Small intestine (tissue), 7 donors: ENCODE measurements at regions not wholly inside any gene's neighbourhood (a gene's known extent, or its start where the extent isn't known, plus 50 kb on each side); places are given as distances from the start of the nearest gene placed in this dataset.

Experiments used
- DNase-seq, 2 donors: peaks; one replicate each; pipeline versions ENCODE4 v3.0.0 to v3.0.0-alpha.2; 2013
- FAIRE-seq: peaks from 2 replicates; lab custom pipeline; 2012; peaks lifted over from hg19 to GRCh38; lab: Jason Lieb, UNC
- H3K27ac ChIP-seq, 3 donors: one replicate each; pipeline ENCODE4 v1.5.1; 2013; ENCODE audit warnings: low read length in 2 of 3, mild to moderate bottlenecking in 2 of 3, control low read depth in 1 of 3, inconsistent platforms in 1 of 3, low read depth in 1 of 3, moderate library complexity in 1 of 3
- H3K27me3 ChIP-seq, 3 donors: one replicate each; pipeline ENCODE4 v1.6.1; 2013; ENCODE audit warnings: low read length in 3 of 3, inconsistent platforms in 1 of 3; ENCODE audit not compliant: control insufficient read depth in 3 of 3, insufficient read depth in 3 of 3
- H3K36me3 ChIP-seq, 3 donors: one replicate each; pipeline ENCODE4 v1.6.1; 2013; ENCODE audit warnings: low read length in 3 of 3, inconsistent platforms in 1 of 3, low read depth in 1 of 3, mild to moderate bottlenecking in 1 of 3, moderate library complexity in 1 of 3; ENCODE audit not compliant: control insufficient read depth in 3 of 3, insufficient read depth in 2 of 3
- H3K4me1 ChIP-seq, 3 donors: one replicate each; pipeline ENCODE4 v1.6.1; 2013; ENCODE audit warnings: low read length in 2 of 3, inconsistent platforms in 1 of 3, low read depth in 1 of 3, mild to moderate bottlenecking in 1 of 3, moderate library complexity in 1 of 3; ENCODE audit not compliant: control insufficient read depth in 3 of 3, insufficient read depth in 2 of 3
- H3K4me3 ChIP-seq, 3 donors: one replicate each; pipeline ENCODE4 v1.5.1; 2013; ENCODE audit warnings: low read length in 3 of 3, control low read depth in 1 of 3, inconsistent platforms in 1 of 3, low read depth in 1 of 3, mild to moderate bottlenecking in 1 of 3, moderate library complexity in 1 of 3
- H3K9me3 ChIP-seq, 2 donors: one replicate each; pipeline ENCODE4 v1.6.1; 2013; ENCODE audit warnings: low read depth in 1 of 2, low read length in 1 of 2; ENCODE audit not compliant: control insufficient read depth in 2 of 2, insufficient read depth in 1 of 2
- WGBS, 3 donors: extraction: QIAGEN DNeasy Blood & Tissue Kit; methylation state at CpG; one replicate each; pipeline ENCODE4 v1.1.7; 2013; 5-methylcytosine and 5-hydroxymethylcytosine counted together
- donor health status: healthy with polysubstance abuse.
- donor health status: control.
- donor health status: control.
- donor health status: Bipolar disorder and iron deficiency.
- donor health status: healthy.

- no peaks in the 10 kb centered on the region for H3K9me3 ChIP-seq
- DNase-seq (no peak), FAIRE-seq (no peak)
- H3K4me1 ChIP-seq: no peaks in the 10 kb centered on the region
- WGBS, 3 donors: 36 to 74% (median 38%) methylated on average over 1 of the region's 1 CpG
- H3K27me3 ChIP-seq: peaks cover 0 to 13% (median 0%) of the 10 kb centered on the region in 3 donors
- no peak overlapping the region for H3K27ac ChIP-seq
- no peaks in the 10 kb centered on the region for H3K36me3 ChIP-seq
- H3K4me3 ChIP-seq: no peak overlapping the region
Observed at GRCh38 chr3:71964170-71964569, 179.2 kb upstream of the PROK2 start.

GRCh38 chr3:71962561-71963240 lies 177.8 kb upstream of the PROK2 start:
- Histone ChIP-seq H3K9me3 (no peaks in the 10 kb centered on the region), H3K4me1 (no peaks in the 10 kb centered on the region), H3K27me3 (peaks cover 0 to 6% (median 0%) of the 10 kb centered on the region in 3 donors), H3K36me3 (no peaks in the 10 kb centered on the region), H3K4me3 (no peak overlapping the region), H3K27ac (no peak overlapping the region)
- DNase-seq (no peak), FAIRE-seq (no peak)
- WGBS, 3 donors: 75 to 79% (median 77%) methylated on average over 8 of the region's 8 CpGs

DNA sequence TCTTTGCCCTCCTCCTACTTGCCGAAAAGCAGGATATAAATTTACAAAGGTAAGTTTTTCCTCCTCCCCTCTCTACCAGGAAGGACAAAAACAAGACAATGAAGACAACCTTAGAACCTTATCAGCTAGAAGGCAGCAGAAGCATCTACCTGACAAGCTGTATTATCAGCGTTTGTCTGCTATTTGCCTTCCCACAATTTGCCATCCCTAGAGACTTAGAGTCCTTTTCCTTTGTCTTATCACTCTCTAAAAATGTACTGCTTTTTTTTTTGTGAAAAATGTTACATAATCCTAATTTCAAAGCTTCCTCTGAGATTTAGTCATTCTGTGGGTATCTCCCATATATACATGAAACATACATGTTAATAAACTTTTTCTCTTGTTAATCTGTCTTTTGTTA lies 176.9 kb upstream of the PROK2 start:
- H3K27ac ChIP-seq: no peak overlapping the region
- FAIRE-seq (no peak), DNase-seq (no peak)
- peaks cover 0 to 6% (median 0%) of the 10 kb centered on the region in 3 donors for H3K27me3 ChIP-seq
- 54 to 88% (median 70%) methylated on average over 2 of the region's 2 CpGs for whole genome bisulfite sequencing, 3 donors
- H3K36me3 ChIP-seq: no peaks in the 10 kb centered on the region
- no peak overlapping the region for H3K4me3 ChIP-seq
- no peaks in the 10 kb centered on the region for H3K9me3 ChIP-seq
- no peaks in the 10 kb centered on the region for H3K4me1 ChIP-seq

DNA sequence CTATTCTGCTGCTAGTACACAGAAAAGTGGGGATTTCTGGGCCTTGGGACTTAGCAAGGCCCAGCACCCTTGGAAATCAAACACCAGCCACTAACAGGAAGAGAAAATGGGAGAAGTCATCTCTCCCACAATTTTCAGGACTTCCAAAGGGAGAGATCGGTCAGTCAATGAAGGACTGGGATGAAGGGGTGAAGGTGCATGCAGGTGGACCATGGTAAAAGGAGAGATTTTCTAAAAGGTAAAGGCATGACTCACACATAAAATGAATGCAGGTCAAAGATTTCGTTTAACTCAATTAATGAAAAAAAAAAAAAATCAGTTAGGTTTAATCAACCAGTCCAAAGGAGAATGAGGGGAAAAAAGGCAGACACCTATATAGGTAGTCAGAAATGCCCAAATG lies 176.4 kb upstream of the PROK2 start:
- Histone ChIP-seq H3K4me3 (no peak overlapping the region), H3K36me3 (no peaks in the 10 kb centered on the region), H3K4me1 (no peaks in the 10 kb centered on the region), H3K27ac (no peak overlapping the region), H3K9me3 (no peaks in the 10 kb centered on the region), H3K27me3 (peaks cover 0 to 6% (median 0%) of the 10 kb centered on the region in 3 donors)
- FAIRE-seq (no peak), DNase-seq (no peak)
- WGBS, 3 donors: 60 to 81% (median 75%) methylated on average over 2 of the region's 2 CpGs

DNA sequence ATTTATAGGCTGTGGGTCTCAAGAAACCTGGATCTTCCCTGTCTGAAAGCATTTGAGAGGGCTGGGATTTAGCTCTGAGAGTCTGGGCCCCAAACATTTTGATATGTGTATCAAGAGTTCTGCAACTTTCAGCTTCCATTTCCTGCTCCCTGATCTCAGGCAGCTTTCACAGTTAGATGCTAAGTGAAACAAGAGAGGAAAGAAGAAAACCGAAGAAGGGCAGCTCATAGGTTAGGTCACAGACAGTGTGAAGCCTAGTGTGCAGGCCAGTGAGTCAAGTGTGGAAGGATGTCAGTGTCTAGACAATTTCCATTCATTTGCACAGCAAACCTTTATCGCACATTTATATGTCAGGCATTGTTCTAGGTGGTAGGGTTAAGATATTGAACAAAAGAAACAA lies 173.6 kb upstream of the PROK2 start:
- no peak for FAIRE-seq
- Histone ChIP-seq H3K9me3 (no peaks in the 10 kb centered on the region), H3K4me3 (no peak overlapping the region), H3K4me1 (peaks cover 0 to 5% (median 0%) of the 10 kb centered on the region in 3 donors), H3K27me3 (no peaks in the 10 kb centered on the region), H3K36me3 (peaks cover 0 to under 1% (median 0%) of the 10 kb centered on the region in 3 donors), H3K27ac (no peak overlapping the region)
- WGBS, 3 donors: 70 to 83% (median 74%) methylated on average over 2 of the region's 2 CpGs
- DNase-seq: no peak

DNA sequence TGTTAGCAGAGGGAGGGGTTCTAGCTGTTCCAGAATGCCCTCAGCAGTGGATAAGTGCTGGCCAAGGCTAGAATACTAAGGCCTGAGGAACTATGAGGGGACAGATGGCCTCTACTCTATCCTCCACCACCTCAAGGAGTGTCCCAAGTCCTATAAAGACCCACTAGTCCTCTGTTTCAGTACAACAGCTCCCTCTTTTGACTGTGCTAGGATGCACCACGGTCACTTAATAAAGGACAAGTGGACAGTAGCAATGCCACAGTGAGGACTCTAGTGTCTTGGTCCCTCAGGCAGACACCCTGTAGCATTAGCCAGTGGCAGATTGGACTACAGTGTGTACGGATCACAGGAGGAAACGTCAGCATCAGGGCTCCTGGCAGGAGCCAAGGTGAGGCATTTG lies 171.8 kb upstream of the PROK2 start:
- FAIRE-seq (no peak), DNase-seq (no peak)
- Histone ChIP-seq H3K9me3 (no peaks in the 10 kb centered on the region), H3K4me3 (no peak overlapping the region), H3K4me1 (peaks cover 0 to 5% (median 0%) of the 10 kb centered on the region in 3 donors), H3K27me3 (no peaks in the 10 kb centered on the region), H3K27ac (no peak overlapping the region), H3K36me3 (peaks cover 0 to 3% (median 0%) of the 10 kb centered on the region in 3 donors)
- WGBS, 3 donors: 82 to 90% (median 84%) methylated on average over 3 of the region's 3 CpGs

DNA sequence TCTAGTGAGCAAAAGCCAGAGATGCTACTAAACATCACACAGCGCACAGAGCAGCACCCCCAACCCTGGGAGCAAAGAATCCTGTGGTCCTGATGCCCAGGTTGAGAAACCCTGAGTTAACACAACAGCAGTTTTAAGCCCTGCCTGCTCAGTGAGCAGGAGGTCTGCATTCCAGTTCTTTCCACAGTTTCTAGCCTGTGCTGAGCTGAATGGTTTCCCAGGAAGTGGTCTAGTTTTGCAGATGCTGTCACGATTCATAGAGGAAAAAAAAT lies 171.1 kb upstream of the PROK2 start:
- no peak overlapping the region for H3K4me3 ChIP-seq
- no peaks in the 10 kb centered on the region for H3K9me3 ChIP-seq
- H3K27ac ChIP-seq: no peak overlapping the region
- no peak for FAIRE-seq
- peaks cover 0 to 5% (median 0%) of the 10 kb centered on the region in 3 donors for H3K4me1 ChIP-seq
- peaks cover 0 to 3% (median 0%) of the 10 kb centered on the region in 3 donors for H3K36me3 ChIP-seq
- no peaks in the 10 kb centered on the region for H3K27me3 ChIP-seq
- no peak for DNase-seq
- WGBS, 3 donors: 52 to 68% (median 56%) methylated on average over 2 of the region's 2 CpGs

DNA sequence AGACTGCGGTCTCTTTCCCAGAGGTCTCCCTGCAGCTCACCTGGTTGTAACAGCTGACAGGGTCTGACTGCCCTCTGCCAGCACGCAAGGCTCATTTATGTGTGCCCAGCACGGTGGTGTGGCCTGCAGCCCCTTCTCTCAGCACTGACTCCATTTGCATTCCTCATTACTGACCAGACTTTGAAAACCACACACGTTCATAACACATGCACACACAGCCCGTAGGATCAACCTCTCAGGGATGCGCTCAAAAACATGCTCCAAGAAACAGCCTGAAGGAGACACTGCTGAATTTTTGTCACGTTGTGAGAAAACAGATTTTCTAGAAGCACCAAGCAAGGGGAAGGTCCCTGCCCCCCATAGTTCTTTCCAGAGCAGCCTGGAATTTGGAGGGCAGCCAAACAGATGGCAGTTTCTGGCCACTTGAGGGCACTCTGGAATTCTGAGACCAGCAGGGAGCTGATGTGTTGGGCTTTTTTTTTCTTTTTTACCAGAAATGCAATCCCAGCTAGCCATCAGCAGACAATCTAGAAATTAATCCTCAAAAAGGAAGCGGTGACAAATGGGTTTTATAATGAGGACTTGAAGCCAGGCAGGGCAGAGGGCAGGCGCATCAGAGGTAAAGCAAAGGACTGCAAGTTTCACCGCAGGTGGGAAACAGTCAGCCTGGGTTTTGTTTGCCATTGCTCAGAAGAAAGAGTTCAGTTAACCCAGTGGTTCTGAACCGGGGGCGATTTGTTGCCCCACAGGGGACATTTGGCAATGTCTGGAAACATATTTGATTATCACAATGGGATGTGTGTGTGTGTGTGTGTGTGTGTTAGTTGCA lies 170.5 kb upstream of the PROK2 start:
- H3K27me3 ChIP-seq: no peaks in the 10 kb centered on the region
- no peak overlapping the region for H3K4me3 ChIP-seq
- no peak for FAIRE-seq
- no peaks in the 10 kb centered on the region for H3K9me3 ChIP-seq
- H3K36me3 ChIP-seq: peaks cover 0 to 3% (median 0%) of the 10 kb centered on the region in 3 donors
- H3K4me1 ChIP-seq: peaks cover 0 to 5% (median 0%) of the 10 kb centered on the region in 3 donors
- WGBS, 3 donors: 40 to 45% (median 41%) methylated on average over 12 of the region's 12 CpGs
- DNase-seq: peak; percentile 59 to 78
- no peak overlapping the region for H3K27ac ChIP-seq
